ENCODE measurements at regions not wholly inside any gene's neighbourhood (a gene's known extent, or its start where the extent isn't known, plus 50 kb on each side); places are given as distances from the start of the nearest gene placed in this dataset.

GRCh38 chr2:221970389-221970788 lies 328.4 kb downstream of the PAX3 start:
- TF ChIP-seq POLR2AphosphoS5 (IDR thresholded peaks at IDR 0.05) (no peak), CTCF (IDR thresholded peaks at IDR 0.05) (no peak)
